Activated B cell treated with CpG ODN at 0.5 μM for 24 hours (primary cell): ENCODE measurements at regions not wholly inside any gene's neighbourhood (a gene's known extent, or its start where the extent isn't known, plus 50 kb on each side); places are given as distances from the start of the nearest gene placed in this dataset.

ENCODE experiments used
- ATAC-seq: fragments of 200-7000 bp; cut with Tn5 transposase; one replicate; pipeline ENCODE4 v1.10.0; 2021; ENCODE audit warnings: low read depth, mild to moderate bottlenecking, moderate library complexity
- CTCF ChIA-PET: fragments of 350-600 bp; sonication (Branson Sonifier 250); formaldehyde crosslinking; loops from one replicate; lab custom pipeline; 2021; ENCODE audit warnings: antibody characterized with exemption; lab: Charles Lee
- POLR2A ChIA-PET: fragments of 350-600 bp; sonication (Branson Sonifier 250); formaldehyde crosslinking; loops from one replicate; lab custom pipeline; 2021; ENCODE audit warnings: antibody characterized with exemption; lab: Charles Lee
- DNase-seq: peaks from one replicate; pipeline ENCODE4 v3.0.0; 2022
- H3K27ac Mint-ChIP-seq: one replicate; pipeline ENCODE4 v1.8.0; 2020; ENCODE audit warnings: mixed read lengths
- H3K27me3 Mint-ChIP-seq: one replicate; pipeline ENCODE4 v1.8.0; 2021; ENCODE audit warnings: mixed read lengths
- H3K36me3 Mint-ChIP-seq: one replicate; pipeline ENCODE4 v1.8.0; 2021; ENCODE audit warnings: low read depth, mixed read lengths
- H3K4me1 Mint-ChIP-seq: one replicate; pipeline ENCODE4 v1.8.0; 2021; ENCODE audit warnings: mixed read lengths
- H3K4me3 Mint-ChIP-seq: one replicate; pipeline ENCODE4 v1.8.0; 2020; ENCODE audit warnings: mild to moderate bottlenecking, mixed read lengths
- H3K9me3 Mint-ChIP-seq: one replicate; pipeline ENCODE4 v1.8.0; 2020; ENCODE audit warnings: mixed read lengths
- intact Hi-C: fragments of 100-400 bp; cut with micrococcal nuclease; formaldehyde crosslinking; loops from one replicate; pipeline ENCODE4 v1.15.1; 2024
- TF ChIP-seq, protein P1 (sequence below): fragments of 200-600 bp; IDR thresholded peaks from one replicate; pipeline ENCODE4 v1.8.0; 2022; ENCODE audit warnings: antibody characterized with exemption, mild to moderate bottlenecking

DNA sequence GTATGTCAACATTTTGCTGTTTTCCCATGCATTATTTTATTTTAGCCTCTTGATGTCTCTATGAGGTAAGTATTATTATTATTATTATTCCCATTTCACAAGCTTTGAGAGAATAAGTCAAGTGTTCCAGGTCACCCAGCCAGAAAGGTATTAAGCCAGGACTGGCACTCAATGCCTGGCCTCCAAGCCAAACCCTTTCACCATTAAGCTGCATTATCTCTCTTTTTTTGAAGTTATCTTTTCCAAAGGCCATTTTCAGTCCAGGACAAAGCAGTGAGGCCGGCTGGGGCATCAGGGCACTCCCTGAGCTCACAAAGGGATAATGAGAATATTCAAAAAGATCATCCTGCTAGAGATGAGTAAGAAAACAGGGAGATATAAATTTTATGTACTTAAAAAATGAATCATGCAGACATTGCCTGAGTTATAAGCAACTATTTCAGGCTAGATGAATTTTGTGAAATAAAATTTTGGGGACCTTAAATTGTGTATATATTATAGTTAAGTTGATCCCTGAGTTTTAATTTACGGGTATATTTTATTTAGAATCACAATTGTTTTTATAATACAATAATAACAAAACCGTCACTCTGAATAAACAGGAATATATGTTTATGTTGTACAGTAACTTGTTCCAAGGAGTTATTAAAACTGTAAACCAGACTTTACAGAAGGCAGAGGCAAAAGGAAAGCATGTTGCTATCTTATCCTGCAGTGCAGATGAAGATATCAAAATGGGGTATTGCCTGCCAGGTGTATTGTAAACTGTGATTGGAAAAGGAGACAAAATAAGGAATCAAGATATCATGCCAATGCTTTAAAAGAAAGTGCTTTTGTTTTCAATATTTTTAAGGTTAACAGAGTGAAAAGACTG, 51.3 kb upstream of the CAV2 start:
- Mint-ChIP-seq H3K36me3 (no peaks in the 10 kb centered on the region), H3K27ac (no peak overlapping the region), H3K9me3 (no peaks in the 10 kb centered on the region), H3K4me3 (no peak overlapping the region), H3K27me3 (peaks cover 8% of the 10 kb centered on the region), H3K4me1 (no peaks in the 10 kb centered on the region)
- DNase-seq: no peak
- intact Hi-C loops: loop anchor here (5.0 kb wide), 1 partner anchor 79 kb away; the partner anchor contains the start of gene CAV1
- TF ChIP-seq, protein P1, sequence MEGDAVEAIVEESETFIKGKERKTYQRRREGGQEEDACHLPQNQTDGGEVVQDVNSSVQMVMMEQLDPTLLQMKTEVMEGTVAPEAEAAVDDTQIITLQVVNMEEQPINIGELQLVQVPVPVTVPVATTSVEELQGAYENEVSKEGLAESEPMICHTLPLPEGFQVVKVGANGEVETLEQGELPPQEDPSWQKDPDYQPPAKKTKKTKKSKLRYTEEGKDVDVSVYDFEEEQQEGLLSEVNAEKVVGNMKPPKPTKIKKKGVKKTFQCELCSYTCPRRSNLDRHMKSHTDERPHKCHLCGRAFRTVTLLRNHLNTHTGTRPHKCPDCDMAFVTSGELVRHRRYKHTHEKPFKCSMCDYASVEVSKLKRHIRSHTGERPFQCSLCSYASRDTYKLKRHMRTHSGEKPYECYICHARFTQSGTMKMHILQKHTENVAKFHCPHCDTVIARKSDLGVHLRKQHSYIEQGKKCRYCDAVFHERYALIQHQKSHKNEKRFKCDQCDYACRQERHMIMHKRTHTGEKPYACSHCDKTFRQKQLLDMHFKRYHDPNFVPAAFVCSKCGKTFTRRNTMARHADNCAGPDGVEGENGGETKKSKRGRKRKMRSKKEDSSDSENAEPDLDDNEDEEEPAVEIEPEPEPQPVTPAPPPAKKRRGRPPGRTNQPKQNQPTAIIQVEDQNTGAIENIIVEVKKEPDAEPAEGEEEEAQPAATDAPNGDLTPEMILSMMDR: no peak
- ATAC-seq: no peak
- CTCF ChIA-PET: no interaction called here
- POLR2A ChIA-PET: no interaction called here

DNA sequence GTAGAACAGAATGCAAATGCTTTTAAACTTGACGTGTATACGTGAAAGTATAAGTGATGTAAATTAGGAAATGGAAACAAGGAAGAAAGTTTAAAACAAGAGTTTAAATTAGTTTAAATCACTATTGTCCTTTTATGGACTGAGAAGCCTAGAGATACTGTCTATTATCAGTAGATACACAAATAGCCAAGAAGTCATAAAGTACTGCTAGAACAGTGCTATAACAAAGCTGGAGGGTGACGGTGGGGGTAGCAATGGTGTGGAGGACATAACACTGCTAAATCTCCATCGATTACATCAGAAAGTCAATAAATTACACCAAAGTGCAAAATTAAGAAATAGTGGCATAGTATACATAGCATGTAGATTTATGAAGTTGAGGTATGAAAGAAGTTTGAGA, 50.1 kb upstream of the CAV2 start:
- H3K27ac Mint-ChIP-seq: no peak overlapping the region
- H3K9me3 Mint-ChIP-seq: no peaks in the 10 kb centered on the region
- H3K36me3 Mint-ChIP-seq: no peaks in the 10 kb centered on the region
- H3K4me1 Mint-ChIP-seq: no peaks in the 10 kb centered on the region
- no peak overlapping the region for H3K4me3 Mint-ChIP-seq
- TF ChIP-seq, protein P1: no peak
- ATAC-seq (no peak), DNase-seq (no peak)
- intact Hi-C loops: loop anchor here (5.0 kb wide), 1 partner anchor 78 kb away; the partner anchor contains the start of gene CAV1
- CTCF ChIA-PET: interaction anchor here (0.6 kb wide), 1 partner anchor 110 kb away, joined by 4 read pairs; no protein-coding TSS in a partner anchor
- H3K27me3 Mint-ChIP-seq: peaks cover 10% of the 10 kb centered on the region
- POLR2A ChIA-PET: no interaction called here
